ENCODE measurements at regions not wholly inside any gene's neighbourhood (a gene's known extent, or its start where the extent isn't known, plus 50 kb on each side); places are given as distances from the start of the nearest gene placed in this dataset.
A peak's percentile ranks its signal among the peaks of the same experiment; 100 is the strongest.
"Not testable (repeated sequence)": the region's sequence is repeated elsewhere in the genome, so short reads cannot be mapped to it uniquely, and the experiment has no call there.

- ATAC-seq (no peak), DNase-seq (no peak)
- Histone ChIP-seq H3K9me3 (no peaks in the 10 kb centered on the region), H3K4me3 (no peak overlapping the region), H3K27ac (no peak overlapping the region), H3K27me3 (no peaks in the 10 kb centered on the region), H3K4me1 (no peaks in the 10 kb centered on the region), H3K36me3 (no peaks in the 10 kb centered on the region)
- TF ChIP-seq CTCF (IDR thresholded peaks at IDR 0.05) = no peak
- intact Hi-C loops (cut with DNase I) = no loop called here
Observed at GRCh38 chr13:81888855-81889254, 1547.9 kb upstream of the SPRY2 start.

- no peak for TF ChIP-seq CTCF (IDR thresholded peaks at IDR 0.05)
- DNase-seq = no peak
Observed at GRCh38 chr13:81874681-81875661, 1534.0 kb upstream of the SPRY2 start.

GRCh38 chr13:81874253-81874652 is 1533.3 kb upstream of the SPRY2 start:
- no peak for TF ChIP-seq CTCF (IDR thresholded peaks at IDR 0.05)
- H3K4me1 ChIP-seq = no peaks in the 10 kb centered on the region
- ATAC-seq (no peak), DNase-seq (no peak)
- no peak overlapping the region for H3K4me3 ChIP-seq
- no peak overlapping the region for H3K27ac ChIP-seq
- no peaks in the 10 kb centered on the region for H3K9me3 ChIP-seq
- intact Hi-C loops (cut with DNase I) = no loop called here
- H3K36me3 ChIP-seq = no peaks in the 10 kb centered on the region
- no peaks in the 10 kb centered on the region for H3K27me3 ChIP-seq

More at GRCh38 chr13:81874681-81875661, 1534.0 kb upstream of the SPRY2 start:
- H3K4me1 ChIP-seq = no peaks in the 10 kb centered on the region
- no peaks in the 10 kb centered on the region for H3K36me3 ChIP-seq
- H3K27me3 ChIP-seq = no peaks in the 10 kb centered on the region
- no peak overlapping the region for H3K27ac ChIP-seq
- ATAC-seq = no peak
- H3K4me3 ChIP-seq = no peak overlapping the region
- no peaks in the 10 kb centered on the region for H3K9me3 ChIP-seq
- intact Hi-C loops (cut with DNase I) = no loop called here

GRCh38 chr13:81872581-81872980 is 1531.7 kb upstream of the SPRY2 start:
- Histone ChIP-seq H3K4me3 (no peak overlapping the region), H3K27ac (no peak overlapping the region), H3K27me3 (no peaks in the 10 kb centered on the region), H3K36me3 (no peaks in the 10 kb centered on the region), H3K9me3 (no peaks in the 10 kb centered on the region), H3K4me1 (no peaks in the 10 kb centered on the region)
- no peak for DNase-seq
- intact Hi-C loops (cut with DNase I) = no loop called here
- peak; percentile 25 for TF ChIP-seq CTCF (IDR thresholded peaks at IDR 0.05)
- peak; percentile 25 for ATAC-seq

GRCh38 chr13:81871751-81872325 is 1530.9 kb upstream of the SPRY2 start:
- H3K27ac ChIP-seq; H3K27me3 ChIP-seq; H3K36me3 ChIP-seq; ATAC-seq; DNase-seq; H3K4me1 ChIP-seq; intact Hi-C loops (cut with DNase I); H3K4me3 ChIP-seq; H3K9me3 ChIP-seq: not testable (repeated sequence)

- H3K4me1 ChIP-seq = no peaks in the 10 kb centered on the region
- DNase-seq (no peak), ATAC-seq (no peak)
- H3K4me3 ChIP-seq = no peak overlapping the region
- intact Hi-C loops (cut with DNase I) = no loop called here
- H3K9me3 ChIP-seq = no peaks in the 10 kb centered on the region
- H3K27ac ChIP-seq = no peak overlapping the region
- no peak for TF ChIP-seq CTCF (IDR thresholded peaks at IDR 0.05)
- no peaks in the 10 kb centered on the region for H3K36me3 ChIP-seq
- no peaks in the 10 kb centered on the region for H3K27me3 ChIP-seq
Observed at GRCh38 chr13:81848291-81848690, 1507.4 kb upstream of the SPRY2 start.
